ENCODE measurements at regions not wholly inside any gene's neighbourhood (a gene's known extent, or its start where the extent isn't known, plus 50 kb on each side); places are given as distances from the start of the nearest gene placed in this dataset.
"Not testable (repeated sequence)": the region's sequence is repeated elsewhere in the genome, so short reads cannot be mapped to it uniquely, and the experiment has no call there.

DNA sequence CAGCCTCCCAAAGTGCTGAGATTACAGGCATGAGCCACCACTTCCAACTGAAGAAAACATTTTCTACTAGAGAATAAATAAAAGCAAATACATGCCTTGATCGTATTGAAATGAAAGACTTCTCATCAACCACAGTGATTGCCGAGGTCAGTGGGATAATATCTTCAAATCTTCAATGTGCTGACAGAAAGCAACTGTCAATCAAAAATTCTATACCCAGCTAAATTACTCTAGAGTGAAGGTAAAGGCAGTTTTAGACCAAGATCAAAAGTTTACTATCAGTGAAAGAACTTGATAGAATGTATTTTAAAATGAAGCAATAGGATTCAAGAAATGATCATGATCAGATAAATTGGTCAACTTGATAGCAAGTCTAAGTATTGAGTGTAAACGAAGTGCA is 130.6 kb downstream of the BRD1 start:
- no peak for DNase-seq (ENCODE audit: low read depth in 2 of 2)

DNA sequence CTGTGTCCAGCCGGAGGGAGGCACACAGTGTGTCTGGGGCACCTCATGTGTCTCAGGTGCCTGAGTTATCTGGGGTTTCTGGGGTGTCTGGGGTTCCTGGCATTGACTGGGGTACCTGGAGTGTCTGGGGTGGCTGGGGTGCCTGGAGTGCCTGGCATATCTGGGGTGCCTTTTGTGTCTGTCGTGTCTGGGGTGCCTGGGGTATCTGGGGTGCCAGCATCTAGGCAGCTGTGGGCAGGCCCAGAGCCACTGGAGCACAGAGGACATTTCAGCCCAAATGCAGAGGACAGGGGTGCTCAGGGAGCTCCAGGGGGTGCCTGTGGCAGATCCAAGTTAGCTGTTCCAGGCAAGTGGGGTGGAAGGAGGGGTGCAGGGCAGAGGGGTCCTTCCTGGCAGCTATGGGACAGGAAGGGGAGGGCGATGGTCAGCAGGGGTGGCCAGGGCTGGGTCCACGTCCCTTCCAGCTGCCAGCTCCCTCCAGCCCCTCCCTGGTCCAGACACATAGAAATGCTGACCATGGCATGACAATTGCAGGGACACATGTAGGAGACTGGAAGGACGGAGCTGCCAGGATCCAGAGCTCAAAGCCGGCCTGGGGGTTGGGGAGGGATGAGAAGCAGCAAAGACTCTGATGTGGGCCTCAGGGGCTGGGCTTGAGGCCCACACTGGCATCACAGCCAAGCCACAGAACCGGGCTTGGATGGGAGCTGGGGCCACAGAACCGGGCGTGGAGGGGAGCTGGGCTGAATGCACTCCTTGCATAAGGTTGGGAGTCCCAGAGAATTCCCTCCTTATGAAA is 133.0 kb downstream of the BRD1 start:
- no peak for DNase-seq (ENCODE audit: low read depth in 2 of 2)

DNA sequence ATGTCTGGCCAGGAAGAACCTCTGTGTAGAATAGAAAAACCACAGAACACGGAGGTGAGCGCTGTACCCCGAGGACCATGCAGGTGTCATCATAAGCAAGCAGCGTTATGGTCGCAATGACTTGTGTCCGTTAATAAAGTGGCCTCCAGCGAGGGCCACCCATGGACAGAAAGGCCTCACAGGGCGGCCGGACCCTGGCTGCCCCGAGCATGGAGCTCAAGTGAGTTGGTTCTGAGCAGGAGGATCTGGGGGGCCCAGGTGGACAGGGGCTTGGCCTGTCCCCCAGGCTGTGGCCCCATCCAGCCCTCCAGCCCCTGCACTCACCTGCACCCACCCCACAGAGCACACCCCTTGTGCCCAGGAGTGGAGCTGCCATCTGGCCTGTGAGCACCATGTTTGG is 133.8 kb downstream of the BRD1 start:
- no peak for DNase-seq (ENCODE audit: low read depth in 2 of 2)

DNA sequence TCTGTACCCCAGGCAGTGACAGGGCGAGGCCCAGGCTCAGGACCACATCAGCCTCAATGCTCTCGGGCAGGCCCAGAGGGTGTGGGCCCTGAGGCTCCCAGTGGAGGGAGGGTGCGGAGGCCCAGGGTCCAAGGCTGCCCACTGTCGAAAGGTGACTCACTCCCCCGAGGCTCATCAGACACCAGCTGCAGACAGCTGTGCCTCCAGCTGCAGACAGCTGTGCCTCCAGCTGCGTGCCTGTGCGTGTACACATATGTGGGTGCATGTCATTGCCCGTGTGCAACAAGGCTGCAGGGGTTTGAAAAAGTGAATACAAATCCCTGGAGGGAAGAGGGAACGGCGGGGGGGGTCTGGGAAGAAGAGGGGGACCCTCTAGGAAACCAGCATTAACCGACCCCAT is 134.3 kb downstream of the BRD1 start:
- DNase-seq (ENCODE audit: low read depth in 2 of 2): no peak

DNA sequence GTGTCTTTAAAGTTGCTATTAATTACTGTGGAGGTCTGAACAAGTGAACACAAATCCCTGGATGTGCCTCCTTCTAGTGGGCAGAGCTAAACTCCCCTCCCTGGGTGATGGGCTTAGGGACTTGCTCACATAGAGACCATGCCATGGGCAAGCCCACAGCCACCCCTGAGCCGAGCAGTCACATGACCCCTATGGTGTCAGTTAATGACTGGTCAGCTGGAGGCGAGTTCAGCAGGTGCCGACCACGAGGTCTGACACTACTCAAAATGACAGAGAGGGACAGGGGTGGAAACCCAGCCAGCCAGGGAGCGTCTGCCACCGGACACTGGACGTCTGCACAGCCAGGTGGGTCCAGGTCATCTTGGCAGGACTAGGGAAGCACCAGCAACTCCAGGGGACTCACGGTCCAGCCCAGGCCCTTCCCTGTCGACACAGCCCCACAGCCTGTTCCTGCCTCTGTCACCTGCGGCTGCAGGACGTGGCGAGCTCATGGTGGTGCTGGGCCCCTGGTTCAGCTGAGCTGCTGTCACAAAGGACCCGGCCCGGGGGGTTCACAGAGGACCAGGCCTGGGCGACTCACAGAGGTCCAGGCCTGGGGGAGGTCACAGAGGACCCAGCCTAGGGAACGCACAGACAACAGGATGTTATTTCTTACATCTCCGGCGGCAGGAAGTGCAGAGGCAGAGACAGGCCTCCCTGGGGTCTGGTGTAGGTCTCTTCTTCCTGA is 135.0 kb downstream of the BRD1 start:
- DNase-seq (ENCODE audit: low read depth in 2 of 2): no peak

DNA sequence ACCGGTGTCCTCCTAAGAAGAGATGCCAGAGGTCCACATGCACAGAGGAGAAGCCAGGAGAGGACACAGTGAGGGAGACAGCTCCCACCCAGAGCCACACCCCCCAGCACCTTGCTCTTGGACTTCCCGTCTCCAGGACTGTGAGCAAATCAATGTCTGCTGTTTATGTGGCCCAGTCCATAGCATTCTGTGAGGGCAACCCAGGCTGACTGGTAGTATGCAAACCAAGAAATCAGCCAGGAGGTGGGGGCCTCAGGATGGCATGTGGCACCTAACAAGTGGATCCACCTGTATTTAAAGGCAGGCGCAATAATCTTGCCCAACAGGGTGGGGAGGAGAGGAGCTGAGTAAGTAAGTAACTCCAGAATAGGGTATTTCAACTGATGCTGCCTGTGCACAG is 136.4 kb downstream of the BRD1 start:
- DNase-seq (ENCODE audit: low read depth in 2 of 2): no peak

DNA sequence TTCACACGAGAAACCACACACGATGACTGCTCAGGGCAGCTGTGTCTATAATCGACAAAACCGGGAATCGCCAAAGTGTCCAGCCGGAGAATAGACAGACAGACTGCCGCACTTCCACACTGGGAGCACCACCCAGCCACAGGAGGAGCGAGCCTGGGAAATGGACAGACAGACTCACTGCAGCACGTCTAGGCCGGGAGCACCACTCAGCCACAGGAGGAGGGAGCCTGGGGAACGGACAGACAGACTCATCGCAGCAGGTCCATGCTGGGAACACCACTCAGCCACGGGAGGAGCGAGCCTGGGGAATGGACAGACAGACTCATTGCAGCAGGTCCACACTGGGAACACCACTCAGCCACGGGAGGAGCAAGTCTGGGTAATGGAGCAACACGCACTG is 137.2 kb downstream of the BRD1 start:
- DNase-seq (ENCODE audit: low read depth in 2 of 2): no peak

DNA sequence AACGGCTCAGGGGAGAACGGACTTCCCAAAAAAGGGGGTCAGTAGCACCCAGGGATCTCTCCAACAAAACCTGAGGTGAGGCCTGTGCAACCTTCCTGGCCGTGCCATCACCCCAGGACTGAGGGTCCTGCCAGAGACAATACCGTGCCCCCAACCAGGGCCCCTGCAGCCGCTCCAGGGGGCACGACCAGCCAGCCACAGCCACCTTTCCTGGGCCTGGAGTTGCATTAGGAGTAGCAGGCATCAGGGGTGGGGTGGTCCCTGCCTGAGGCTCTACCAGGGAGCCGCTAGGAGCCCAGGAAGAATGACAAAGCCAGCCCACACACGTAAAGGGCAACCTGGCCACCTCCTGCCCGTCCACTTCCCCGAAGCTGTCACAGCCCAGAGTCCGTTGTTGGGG is 137.8 kb downstream of the BRD1 start:
- DNase-seq (ENCODE audit: low read depth in 2 of 2): no peak

DNA sequence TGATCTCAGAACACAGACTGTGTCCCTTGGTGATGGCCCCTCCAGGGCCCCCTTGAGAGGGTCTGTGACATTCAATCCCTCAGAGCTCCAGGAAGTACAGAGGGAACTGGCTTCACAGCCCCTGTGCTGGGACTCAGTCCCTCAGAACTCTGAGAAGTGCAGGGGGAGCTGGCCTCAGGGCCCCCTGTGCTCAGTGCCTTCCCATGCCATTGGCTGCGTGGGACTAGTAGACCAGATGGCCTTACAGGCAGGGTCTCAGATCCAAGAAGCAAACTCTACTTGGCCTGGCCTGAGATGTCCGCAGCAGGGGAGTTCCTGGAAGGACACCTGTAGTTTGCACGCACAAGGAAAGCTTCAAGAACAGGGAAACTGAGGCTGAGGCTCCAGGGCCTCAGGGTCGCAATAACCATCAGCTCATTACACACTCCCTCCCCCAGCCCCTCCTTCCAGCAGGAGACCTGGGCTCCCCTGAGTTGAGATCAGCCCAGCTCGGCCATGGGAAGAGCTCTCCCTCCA is 138.4 kb downstream of the BRD1 start:
- DNase-seq (ENCODE audit: low read depth in 2 of 2): no peak

DNA sequence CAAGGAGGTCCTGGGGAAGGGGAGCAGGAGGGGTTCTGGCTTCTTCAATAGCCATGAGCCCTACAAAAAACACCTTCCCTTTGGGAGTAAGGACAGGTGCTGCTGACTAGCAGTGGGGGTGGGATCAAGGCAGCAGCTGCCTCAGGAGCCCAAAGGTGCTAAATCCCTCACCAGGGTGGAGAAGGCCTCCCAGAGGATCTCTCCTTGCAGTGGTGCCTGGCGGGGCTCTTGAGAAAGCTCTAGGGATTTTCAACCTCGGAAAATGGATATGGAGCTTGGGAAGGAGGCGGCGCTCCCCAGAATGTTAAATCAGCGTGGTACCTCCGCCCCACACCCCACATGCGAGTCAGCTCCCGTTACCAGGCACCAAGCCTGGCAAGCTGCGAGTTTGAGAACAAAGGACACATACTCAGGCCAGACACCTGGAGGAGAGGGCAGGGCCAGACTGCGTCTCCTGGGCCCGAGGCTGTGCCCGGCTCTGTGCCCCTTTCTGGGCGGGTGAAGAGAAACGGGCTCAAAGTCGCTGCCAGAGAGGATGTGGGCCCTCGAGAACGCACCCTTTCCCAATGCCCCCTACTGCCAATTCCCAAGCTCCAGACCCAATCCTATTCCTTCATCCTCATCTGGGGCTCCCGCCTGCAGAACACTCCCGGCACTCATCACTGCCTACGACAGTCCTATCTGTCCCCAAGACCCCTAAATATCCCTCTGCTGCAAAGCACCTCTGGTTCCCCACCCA is 139.0 kb downstream of the BRD1 start:
- DNase-seq (ENCODE audit: low read depth in 2 of 2): no peak

DNA sequence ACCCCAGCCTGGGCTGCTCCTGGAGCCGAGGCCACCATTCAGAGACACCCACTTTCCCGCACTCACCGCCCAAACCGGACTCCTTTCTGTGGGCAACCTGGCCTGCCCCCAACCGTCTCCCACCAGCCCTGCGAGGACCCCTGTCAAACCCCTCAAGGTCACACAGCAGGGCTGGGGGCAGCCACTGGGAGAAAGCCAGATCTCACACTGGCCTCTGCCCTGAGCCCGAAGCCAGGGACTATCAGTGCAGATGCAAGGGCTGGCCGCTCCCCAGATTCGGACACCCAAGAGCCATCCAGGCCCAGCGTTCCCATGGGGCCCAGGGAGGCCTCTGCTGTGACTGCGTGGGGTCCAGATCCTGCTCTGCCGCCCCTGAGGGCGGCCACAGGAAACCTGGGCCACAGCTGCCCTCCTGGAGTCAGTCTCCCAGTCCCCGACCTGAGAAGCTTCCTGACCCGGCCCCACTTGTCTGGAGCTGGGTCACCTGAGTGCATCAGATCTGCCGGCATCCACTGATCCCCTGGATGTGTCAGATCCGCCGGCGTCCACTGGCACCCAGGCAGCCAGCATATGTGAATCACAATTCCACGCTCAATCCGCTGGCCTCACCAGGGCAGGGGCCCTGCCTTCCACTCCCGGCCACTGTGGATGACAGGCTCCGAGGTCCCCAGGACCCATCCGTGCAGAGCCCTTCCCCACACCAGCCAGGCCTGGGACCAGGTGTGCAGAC is 139.7 kb downstream of the BRD1 start:
- DNase-seq (ENCODE audit: low read depth in 2 of 2): no peak

DNA sequence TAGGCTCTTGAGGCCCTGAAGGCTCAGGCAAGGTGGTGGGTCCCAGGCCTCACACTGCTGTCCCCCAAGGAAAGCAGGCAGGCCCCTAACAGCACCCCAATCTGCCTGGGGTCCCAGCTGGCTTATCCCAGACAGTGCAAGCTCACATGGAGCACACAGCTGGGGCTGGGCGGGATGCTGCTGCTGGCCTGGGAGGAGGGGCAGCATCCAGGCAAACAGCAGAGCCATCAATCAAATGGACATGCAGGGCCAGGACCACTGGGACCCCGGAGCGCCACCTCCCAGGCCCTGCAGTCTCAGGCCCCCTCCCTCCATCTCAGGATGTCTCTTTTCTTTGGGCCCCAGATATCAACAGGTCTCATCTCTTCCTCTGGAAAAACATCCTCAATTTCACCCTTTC is 140.3 kb downstream of the BRD1 start:
- no peak for DNase-seq (ENCODE audit: low read depth in 2 of 2)

DNA sequence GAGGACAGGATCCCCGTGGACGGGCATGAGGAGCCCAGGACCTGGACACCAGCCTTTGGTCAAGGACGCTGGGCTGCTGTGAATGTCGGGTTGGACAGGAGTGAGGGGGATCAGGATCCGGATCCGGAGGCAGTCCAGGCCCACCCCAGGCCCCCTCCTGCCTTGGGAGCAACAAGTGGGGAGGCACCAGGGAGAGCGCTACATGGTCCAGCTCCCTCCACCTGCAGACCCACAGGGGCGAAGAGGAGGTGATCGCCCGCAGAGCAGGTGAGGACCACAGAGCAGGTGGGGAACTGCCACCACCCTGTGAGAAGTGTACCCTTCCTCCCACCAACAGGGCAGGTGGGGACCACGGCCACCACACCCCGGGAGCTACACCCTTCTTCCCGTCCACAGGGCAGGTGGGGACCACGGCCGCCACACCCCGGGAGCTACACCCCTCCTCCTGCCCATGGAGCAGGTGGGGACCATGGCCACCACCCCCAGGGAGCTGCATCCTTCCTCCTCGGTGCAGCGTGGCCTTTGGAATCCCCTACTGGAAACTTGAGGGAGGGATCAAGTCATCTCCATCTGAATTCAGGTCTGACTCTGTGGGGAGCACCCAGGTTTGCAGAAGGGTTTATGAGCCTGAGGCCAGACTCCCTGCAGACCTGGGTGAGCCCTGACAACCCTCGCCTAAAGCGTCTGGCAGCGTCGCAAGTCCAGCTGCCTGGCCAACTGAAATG is 141.0 kb downstream of the BRD1 start:
- DNase-seq (ENCODE audit: low read depth in 2 of 2): no peak

DNA sequence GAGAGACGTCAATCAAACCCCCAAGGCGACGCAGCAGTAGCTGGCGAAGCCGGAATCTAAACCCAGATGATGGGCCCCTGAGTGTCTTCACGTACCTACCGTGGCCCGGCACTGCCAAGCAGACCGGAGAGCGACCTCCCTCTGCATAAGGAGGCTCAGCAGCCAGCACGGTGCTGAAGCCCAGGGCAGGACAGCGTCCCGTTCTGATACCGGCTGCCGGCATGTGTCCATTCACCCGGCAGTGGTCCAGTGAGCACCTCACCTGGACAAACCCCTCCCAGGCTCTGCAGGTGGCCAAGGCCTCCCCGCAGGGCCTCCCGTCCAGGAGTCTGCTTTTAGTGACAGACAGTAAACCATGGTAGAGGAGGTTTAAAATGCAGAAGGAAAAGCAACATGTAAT is 142.0 kb downstream of the BRD1 start:
- no peak for DNase-seq (ENCODE audit: low read depth in 2 of 2)

DNA sequence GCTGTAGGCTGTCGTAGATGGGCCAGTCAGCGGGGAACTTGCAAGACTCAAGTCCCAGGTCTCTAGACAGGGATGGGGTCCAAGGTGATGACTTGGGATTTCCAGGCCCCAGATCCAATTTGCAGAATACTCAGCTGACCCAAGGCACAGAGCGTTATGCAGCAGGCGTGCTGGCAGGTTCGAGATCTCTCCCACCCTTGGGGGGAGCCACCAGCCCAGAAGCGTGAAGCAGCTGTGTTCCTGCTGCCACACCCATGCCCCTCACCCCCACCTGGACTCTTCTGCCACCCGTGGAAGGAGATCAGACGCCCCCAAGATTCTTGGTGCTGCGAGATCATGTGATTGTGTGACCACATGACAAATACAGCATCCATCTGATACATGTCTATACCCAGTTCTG is 142.6 kb downstream of the BRD1 start:
- DNase-seq (ENCODE audit: low read depth in 2 of 2): no peak

DNA sequence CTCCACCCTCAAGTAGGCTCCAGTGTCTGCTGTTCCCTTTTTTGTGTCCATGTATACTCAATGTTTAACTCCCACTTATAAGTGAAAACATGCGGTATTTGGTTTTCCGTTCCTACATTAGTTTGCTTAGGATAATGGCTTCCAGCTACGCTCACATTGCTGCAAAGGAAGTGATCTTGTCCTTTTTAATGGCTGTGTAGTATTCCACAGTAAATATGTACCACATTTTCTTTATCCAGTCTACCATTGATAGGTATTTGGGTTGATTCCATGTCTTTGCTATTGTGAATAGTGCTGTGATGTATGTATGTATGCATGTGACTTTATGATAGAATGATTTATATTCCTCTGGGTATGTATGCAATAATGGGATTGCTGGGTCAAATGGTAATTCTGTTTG is 144.6 kb downstream of the BRD1 start:
- DNase-seq (ENCODE audit: low read depth in 2 of 2): no peak

DNA sequence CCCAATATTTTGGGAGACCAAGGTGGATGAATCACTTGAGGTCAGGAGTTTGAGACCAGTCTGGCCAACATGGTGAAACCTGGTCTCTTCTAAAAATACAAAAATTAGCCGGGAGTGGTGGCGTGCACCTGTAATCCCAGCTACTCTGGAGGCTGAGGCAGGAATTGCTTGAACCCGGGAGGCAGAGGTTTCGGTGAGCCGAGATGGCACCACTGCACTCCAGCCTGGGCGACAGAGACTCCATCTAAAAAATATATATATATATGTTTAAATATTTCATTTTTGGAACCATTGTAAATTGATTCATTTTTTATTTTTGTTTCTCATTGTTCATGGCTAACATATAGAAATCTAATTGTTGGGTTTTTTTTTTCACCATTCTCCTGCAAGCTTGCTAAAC is 146.9 kb downstream of the BRD1 start:
- DNase-seq (ENCODE audit: low read depth in 2 of 2): not testable (repeated sequence)

DNA sequence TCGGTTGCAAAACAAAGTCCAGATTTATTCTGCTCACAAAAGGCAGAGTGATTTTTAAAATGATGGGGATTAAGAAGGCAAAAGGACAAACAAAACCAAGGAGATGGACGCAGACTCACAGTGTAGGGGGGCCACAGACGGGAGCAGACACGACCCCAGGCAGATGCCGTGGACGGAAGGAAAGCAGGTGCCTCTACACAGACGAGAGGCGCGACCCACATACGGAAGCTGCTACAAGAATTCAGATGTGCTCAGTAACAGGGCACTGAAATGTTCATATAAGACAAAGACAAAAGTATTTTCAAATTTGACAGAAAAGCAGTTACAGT is 148.9 kb downstream of the BRD1 start:
- DNase-seq (ENCODE audit: low read depth in 2 of 2): no peak

DNA sequence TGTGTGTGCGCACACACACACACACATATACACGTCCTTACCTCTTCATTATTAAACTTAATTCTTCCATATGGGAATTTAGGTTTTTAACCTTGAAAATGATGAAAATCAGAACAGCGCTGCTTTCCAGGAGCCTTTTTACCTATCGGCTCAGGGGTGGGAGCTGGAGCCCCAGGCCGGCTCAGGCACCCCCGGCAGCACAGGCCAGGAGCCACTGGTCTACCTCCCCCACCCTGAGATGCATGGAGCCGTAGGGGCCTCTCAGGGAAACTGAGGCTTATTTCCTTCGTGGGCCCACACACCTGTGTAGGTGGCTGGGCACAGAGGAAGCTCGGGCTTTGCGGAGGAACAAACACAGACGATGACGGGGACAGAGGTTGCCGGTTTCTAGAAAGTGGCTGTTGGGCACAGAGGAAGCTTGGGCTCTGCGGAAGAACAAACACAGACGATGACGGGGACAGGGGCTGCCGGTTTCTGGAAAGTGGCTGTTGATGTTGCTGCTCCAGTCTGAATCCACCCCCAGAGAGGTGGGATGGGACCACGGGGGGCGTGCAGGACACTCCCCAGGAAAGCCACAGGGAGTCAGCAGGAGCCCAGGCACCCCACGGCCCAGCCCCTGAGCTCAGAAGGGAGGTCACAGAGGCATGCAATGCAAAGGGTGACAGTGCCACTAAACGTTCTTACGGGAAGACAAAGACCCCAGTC is 149.4 kb downstream of the BRD1 start:
- no peak for DNase-seq (ENCODE audit: low read depth in 2 of 2)

DNA sequence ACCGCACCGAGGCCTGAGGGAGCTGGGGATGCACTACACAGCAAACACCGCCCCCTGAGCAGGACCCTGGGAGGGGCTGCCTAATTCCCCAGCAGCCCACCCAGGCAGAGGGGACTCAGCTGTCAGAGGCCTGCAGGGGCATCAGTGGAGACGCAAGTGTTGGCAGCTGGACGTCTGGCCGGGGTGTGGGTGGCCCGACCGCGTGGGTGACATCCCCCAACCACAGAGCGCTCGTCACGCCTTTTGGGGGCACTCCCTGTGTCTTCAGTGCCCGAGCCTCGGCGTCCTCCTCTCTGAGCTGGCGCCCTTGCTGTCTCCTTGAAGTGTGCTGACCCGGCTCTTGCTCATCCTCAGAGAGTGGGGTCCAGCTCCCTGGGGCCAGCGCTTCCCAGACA is 150.2 kb downstream of the BRD1 start:
- no peak for DNase-seq (ENCODE audit: low read depth in 2 of 2)
